COLO668 (cell line): ENCODE measurements at regions not wholly inside any gene's neighbourhood (a gene's known extent, or its start where the extent isn't known, plus 50 kb on each side); places are given as distances from the start of the nearest gene placed in this dataset.

Experiments
- DNase-seq: peaks from one replicate; lab custom pipeline; 2025; ENCODE audit not compliant: unreplicated experiment; lab: John Stamatoyannopoulos, UW

- DNase-seq = no peak
Observed at GRCh38 chr5:166172597-166172996, 2118.8 kb upstream of the WWC1 start.

GRCh38 chr5:166178411-166179080 is 2112.9 kb upstream of the WWC1 start:
- no peak for DNase-seq

GRCh38 chr5:166185185-166185584 is 2106.3 kb upstream of the WWC1 start:
- no peak for DNase-seq

GRCh38 chr5:166188501-166189325 is 2102.7 kb upstream of the WWC1 start:
- no peak for DNase-seq

- no peak for DNase-seq
Observed at GRCh38 chr5:166192696-166193095, 2098.7 kb upstream of the WWC1 start.

GRCh38 chr5:166195981-166196380 is 2095.5 kb upstream of the WWC1 start:
- DNase-seq = no peak

- DNase-seq = no peak
Observed at GRCh38 chr5:166200532-166200931, 2090.9 kb upstream of the WWC1 start.

- no peak for DNase-seq
Observed at GRCh38 chr5:166211640-166212039, 2079.8 kb upstream of the WWC1 start.

GRCh38 chr5:166236327-166236726 is 2055.1 kb upstream of the WWC1 start:
- no peak for DNase-seq

- DNase-seq = no peak
Observed at GRCh38 chr5:166240705-166241104, 2050.7 kb upstream of the WWC1 start.

- no peak for DNase-seq
Observed at GRCh38 chr5:166245556-166245955, 2045.9 kb upstream of the WWC1 start.

GRCh38 chr5:166251786-166252185 is 2039.7 kb upstream of the WWC1 start:
- DNase-seq = no peak

- no peak for DNase-seq
Observed at GRCh38 chr5:166257661-166258060, 2033.8 kb upstream of the WWC1 start.

GRCh38 chr5:166262395-166262794 is 2029.0 kb upstream of the WWC1 start:
- DNase-seq = no peak

GRCh38 chr5:166267907-166268306 is 2023.5 kb upstream of the WWC1 start:
- no peak for DNase-seq

- no peak for DNase-seq
Observed at GRCh38 chr5:166270712-166271111, 2020.7 kb upstream of the WWC1 start.

GRCh38 chr5:166276006-166276405 is 2015.4 kb upstream of the WWC1 start:
- DNase-seq = no peak

- no peak for DNase-seq
Observed at GRCh38 chr5:166279828-166280227, 2011.6 kb upstream of the WWC1 start.

- DNase-seq = no peak
Observed at GRCh38 chr5:166281433-166281832, 2010.0 kb upstream of the WWC1 start.

GRCh38 chr5:166282939-166283338 is 2008.5 kb upstream of the WWC1 start:
- DNase-seq = no peak

GRCh38 chr5:166285361-166285760 is 2006.1 kb upstream of the WWC1 start:
- DNase-seq = no peak

GRCh38 chr5:166286832-166287231 is 2004.6 kb upstream of the WWC1 start:
- DNase-seq = no peak

GRCh38 chr5:166287866-166288265 is 2003.6 kb upstream of the WWC1 start:
- no peak for DNase-seq
